Fibroblast of mammary gland (primary cell): ENCODE measurements at regions not wholly inside any gene's neighbourhood (a gene's known extent, or its start where the extent isn't known, plus 50 kb on each side); places are given as distances from the start of the nearest gene placed in this dataset.

Experiments used
- DNase-seq: peaks from one replicate; pipeline ENCODE4 v3.0.0-alpha.2; 2010; ENCODE audit warnings: low read depth
- H3K4me3 ChIP-seq: 2 replicates; pipeline ENCODE4 v1.5.1; 2011; ENCODE audit warnings: low read depth, mild to moderate bottlenecking, low read length, moderate library complexity; ENCODE audit not compliant: control insufficient read depth
- CTCF ChIP-seq: conservative IDR thresholded peaks from 2 replicates; pipeline ENCODE4 v1.5.1; 2011; ENCODE audit warnings: low read depth, low read length, inconsistent platforms; ENCODE audit not compliant: control insufficient read depth, insufficient read depth

DNA sequence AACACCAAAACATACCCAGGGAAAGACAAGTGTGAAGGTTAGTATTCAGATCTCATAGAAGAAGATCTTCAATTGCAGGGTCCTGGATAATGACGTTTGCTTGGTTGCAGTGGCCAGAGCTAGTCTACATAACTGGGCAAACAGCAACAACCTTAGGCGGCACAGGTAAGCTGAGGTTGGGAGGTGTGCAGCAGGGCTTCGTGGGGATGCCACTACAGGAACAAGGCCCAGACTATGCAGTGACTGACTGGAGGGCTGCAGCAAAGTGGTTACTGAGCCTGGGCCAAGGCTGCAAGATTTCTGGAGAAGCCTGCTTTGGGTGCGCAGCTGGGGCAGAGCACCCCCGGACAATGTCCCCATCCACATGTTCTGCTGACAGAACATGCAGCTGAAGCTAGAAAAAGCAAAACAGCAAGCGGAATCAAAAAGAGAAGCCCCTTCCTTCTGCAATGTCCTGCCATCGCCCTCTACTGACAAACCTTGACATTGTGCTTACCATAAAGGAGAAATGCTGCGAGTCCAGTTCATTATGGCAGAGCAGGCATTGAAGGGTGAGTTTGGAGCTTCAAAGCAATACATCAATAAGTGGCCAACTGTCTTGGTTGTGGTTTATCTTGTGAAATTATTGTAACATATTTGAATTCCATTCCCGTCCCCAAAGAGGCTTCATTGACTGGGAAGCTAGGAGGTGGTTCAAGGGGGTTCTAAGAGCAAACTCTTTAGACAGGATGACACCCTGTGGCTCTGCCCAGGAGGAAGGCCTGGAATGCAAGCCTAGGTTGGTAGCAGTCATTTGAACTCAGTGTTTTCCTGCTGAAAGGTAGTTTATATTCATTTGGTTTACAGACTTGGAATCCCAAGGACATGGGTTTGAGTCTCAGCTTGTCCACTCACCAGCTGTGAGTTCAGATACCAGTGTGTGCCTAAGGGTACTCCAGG, 217.0 kb downstream of the PDCD6IP start:
- DNase-seq: peak; percentile 53
- H3K4me3 ChIP-seq: no peak overlapping the region
- TF ChIP-seq CTCF: peak; percentile 57

GRCh38 chr3:34016925-34017587, 218.6 kb downstream of the PDCD6IP start:
- no peak overlapping the region for H3K4me3 ChIP-seq
- no peak for TF ChIP-seq CTCF
- DNase-seq: no peak

- TF ChIP-seq CTCF: no peak
- H3K4me3 ChIP-seq: no peak overlapping the region
- no peak for DNase-seq
Measured at GRCh38 chr3:34017757-34018156, 219.3 kb downstream of the PDCD6IP start.

- no peak for TF ChIP-seq CTCF
- DNase-seq: no peak
- H3K4me3 ChIP-seq: no peak overlapping the region
Measured at GRCh38 chr3:34019158-34019557, 220.7 kb downstream of the PDCD6IP start.

DNA sequence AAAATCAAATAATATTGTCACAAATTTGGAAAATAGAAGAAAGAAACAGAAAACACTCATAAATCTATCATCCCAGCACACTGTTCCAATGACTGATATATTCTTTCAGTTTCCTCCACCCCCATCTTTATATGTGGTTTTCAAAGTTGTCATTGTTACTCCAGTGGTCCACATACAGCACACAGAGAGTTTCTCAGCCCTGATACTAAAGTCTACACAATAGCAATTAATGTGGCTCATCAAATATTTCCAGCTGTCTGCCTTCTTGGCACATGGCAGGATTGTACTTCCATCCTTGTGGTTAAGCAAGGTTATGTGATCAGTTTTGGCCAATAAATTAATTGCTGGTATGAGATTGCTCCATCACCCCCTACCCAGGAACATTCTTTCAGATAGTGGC, 221.7 kb downstream of the PDCD6IP start:
- no peak for DNase-seq
- TF ChIP-seq CTCF: no peak
- no peak overlapping the region for H3K4me3 ChIP-seq

DNA sequence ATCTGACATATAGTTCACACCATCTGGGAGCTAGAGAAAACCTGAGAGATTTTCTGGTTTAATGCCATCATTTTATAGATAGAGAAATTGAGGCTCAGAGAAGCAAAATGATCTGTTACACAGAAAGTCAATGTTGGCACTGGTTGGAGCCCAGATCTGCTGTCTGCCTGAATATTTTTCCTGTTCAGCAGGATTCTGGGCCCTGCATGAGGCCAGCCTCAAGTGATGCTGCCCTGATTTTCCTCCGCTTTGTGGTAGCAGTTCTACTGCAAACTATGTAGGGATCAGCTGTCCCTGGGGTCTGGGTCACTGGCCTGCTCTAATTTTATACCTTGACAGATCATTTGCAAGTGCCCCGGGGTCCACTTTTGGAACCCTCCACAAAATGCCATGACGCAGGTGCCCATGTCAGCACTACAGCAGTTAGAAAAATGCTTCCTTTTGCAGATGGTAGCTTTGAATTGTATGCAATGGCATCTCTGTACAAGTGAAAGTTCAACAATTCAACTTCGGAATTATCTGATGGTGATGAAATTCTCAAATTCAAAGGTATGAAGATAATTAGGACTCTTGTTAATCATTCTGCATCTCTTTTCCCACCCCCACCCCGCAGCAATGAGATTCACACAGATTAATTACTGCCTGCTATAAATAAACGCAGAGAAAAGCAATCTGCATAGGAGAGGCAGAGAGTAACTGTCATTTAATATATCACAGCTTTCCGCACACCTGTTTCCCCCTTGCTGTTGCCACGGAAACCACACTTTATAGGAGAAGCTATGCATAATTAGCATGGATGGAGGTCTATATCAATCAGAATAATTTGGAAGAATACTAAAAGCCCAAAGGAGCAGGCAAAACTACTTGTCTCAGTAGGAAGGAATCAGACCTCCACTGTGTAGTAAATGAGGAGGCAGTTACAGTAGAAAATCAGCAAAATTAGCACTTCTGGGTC, 222.6 kb downstream of the PDCD6IP start:
- no peak for DNase-seq
- TF ChIP-seq CTCF: no peak
- H3K4me3 ChIP-seq: no peak overlapping the region
